ENCODE measurements at regions not wholly inside any gene's neighbourhood (a gene's known extent, or its start where the extent isn't known, plus 50 kb on each side); places are given as distances from the start of the nearest gene placed in this dataset.

- TF ChIP-seq, protein P1, sequence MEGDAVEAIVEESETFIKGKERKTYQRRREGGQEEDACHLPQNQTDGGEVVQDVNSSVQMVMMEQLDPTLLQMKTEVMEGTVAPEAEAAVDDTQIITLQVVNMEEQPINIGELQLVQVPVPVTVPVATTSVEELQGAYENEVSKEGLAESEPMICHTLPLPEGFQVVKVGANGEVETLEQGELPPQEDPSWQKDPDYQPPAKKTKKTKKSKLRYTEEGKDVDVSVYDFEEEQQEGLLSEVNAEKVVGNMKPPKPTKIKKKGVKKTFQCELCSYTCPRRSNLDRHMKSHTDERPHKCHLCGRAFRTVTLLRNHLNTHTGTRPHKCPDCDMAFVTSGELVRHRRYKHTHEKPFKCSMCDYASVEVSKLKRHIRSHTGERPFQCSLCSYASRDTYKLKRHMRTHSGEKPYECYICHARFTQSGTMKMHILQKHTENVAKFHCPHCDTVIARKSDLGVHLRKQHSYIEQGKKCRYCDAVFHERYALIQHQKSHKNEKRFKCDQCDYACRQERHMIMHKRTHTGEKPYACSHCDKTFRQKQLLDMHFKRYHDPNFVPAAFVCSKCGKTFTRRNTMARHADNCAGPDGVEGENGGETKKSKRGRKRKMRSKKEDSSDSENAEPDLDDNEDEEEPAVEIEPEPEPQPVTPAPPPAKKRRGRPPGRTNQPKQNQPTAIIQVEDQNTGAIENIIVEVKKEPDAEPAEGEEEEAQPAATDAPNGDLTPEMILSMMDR (IDR thresholded peaks at IDR 0.05) = no peak
- no peak for TF ChIP-seq POLR2A (IDR thresholded peaks at IDR 0.05)
Observed at GRCh38 chr15:72968531-72968922, 83.7 kb upstream of the NEO1 start.

All from thyroid gland (tissue), 4 donors.